Right forelimb (tissue), 1 donor: ENCODE measurements at regions not wholly inside any gene's neighbourhood (a gene's known extent, or its start where the extent isn't known, plus 50 kb on each side); places are given as distances from the start of the nearest gene placed in this dataset.

Experiments
- DNase-seq: peaks from one replicate; pipeline ENCODE4 v3.0.0-alpha.2; 2018

DNA sequence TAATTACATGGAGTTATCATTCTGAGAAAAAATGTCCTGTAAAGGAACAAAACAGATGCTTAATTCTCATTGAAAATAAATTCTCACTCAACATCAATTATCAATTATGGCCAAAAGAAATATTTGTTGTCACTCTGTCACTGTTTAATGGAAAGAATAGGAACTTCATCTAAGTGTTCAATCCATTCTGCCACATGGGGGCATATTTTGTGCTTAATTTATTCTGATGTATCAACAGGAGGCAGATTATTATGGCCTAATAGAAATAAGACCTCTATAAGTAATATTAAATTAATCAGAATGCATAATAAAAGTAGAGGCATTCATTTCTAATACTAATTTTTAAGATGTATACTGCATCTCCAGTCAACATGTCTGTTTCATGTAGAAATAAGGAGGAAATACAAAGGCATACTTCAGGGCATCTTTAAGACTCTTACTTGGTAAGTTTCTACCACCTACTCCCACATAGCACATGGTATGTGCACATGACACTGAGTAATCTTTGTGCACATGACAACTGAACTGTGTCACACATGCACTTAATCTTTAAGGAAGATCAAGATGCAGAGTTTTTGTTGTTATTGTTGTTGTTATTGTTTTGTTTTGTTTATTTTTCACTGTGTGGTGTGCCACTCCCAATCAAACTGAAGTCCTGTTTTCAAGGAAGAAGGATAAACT lies 420.4 kb upstream of the SEMA3A start:
- DNase-seq, result no peak

GRCh38 chr7:84612981-84613681 lies 418.5 kb upstream of the SEMA3A start:
- DNase-seq, result no peak

GRCh38 chr7:84611391-84611790 lies 416.8 kb upstream of the SEMA3A start:
- no peak for DNase-seq

DNA sequence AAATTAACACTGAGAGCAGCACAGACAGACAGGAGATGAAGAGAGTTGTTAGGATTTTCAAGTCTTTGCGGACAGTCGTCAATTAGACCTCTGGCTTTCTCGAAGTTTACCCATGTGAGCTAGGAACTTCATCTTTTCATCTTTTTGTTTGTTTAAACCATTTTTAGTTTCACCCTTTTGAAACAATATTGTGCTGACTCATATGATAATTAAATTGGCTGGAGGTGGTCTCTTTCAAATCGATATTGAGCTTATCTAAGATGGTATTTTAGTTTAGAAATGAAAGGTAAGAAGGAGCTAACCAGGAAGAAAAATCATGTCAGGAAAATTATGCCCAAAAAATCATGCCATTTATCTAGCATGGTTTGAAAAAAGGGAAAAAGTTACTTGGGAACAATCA lies 415.8 kb upstream of the SEMA3A start:
- no peak for DNase-seq

DNA sequence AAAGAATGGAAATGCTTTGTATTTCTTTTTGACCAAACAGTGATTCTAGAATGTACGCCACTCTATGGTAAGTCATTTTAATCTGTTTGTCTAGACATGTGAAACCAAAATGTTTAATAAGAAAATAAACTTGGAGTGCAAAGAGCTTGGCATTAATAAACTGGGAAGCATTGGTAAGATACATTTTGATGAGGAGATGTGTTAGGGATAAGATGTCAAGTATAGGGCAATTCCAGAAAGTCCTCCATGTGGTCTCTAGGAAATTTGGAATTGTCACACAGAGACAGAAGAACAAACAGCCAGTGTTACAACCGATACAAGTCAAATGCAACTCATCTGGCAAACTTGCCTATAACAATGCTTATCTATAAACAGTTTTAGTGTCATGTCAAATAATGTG lies 410.7 kb upstream of the SEMA3A start:
- no peak for DNase-seq

GRCh38 chr7:84603545-84603944 lies 409.0 kb upstream of the SEMA3A start:
- no peak for DNase-seq

GRCh38 chr7:84595026-84595425 lies 400.4 kb upstream of the SEMA3A start:
- no peak for DNase-seq

GRCh38 chr7:84591897-84592296 lies 397.3 kb upstream of the SEMA3A start:
- DNase-seq, result no peak

- no peak for DNase-seq
Observed at GRCh38 chr7:84589012-84589411, 394.4 kb upstream of the SEMA3A start.

GRCh38 chr7:84583331-84583730 lies 388.7 kb upstream of the SEMA3A start:
- DNase-seq, result no peak

GRCh38 chr7:84582747-84583146 lies 388.2 kb upstream of the SEMA3A start:
- DNase-seq, result no peak

- DNase-seq, result no peak
Observed at GRCh38 chr7:84578825-84579224, 384.2 kb upstream of the SEMA3A start.

DNA sequence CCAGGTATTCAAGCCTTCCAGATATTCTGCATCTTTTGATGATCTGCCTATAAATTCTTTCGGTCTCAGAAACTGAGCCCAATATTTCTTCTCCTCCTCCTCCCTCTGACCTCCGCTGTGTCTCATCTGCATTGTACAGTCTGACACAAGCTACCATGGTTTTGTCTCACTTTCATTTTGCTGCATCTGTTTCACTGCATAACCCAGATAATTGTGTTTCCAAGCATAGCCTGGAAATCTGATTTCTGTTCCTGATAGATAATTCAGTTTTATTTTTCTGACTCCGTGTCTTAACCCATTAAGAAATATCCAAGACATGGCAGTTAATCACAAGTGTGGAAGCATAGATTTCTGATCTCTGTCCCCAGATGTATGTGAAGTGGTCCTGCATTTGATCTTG lies 374.2 kb upstream of the SEMA3A start:
- no peak for DNase-seq

- no peak for DNase-seq
Observed at GRCh38 chr7:84565345-84566074, 370.9 kb upstream of the SEMA3A start.

- no peak for DNase-seq
Observed at GRCh38 chr7:84553711-84554110, 359.1 kb upstream of the SEMA3A start.

- no peak for DNase-seq
Observed at GRCh38 chr7:84549409-84549808, 354.8 kb upstream of the SEMA3A start.

DNA sequence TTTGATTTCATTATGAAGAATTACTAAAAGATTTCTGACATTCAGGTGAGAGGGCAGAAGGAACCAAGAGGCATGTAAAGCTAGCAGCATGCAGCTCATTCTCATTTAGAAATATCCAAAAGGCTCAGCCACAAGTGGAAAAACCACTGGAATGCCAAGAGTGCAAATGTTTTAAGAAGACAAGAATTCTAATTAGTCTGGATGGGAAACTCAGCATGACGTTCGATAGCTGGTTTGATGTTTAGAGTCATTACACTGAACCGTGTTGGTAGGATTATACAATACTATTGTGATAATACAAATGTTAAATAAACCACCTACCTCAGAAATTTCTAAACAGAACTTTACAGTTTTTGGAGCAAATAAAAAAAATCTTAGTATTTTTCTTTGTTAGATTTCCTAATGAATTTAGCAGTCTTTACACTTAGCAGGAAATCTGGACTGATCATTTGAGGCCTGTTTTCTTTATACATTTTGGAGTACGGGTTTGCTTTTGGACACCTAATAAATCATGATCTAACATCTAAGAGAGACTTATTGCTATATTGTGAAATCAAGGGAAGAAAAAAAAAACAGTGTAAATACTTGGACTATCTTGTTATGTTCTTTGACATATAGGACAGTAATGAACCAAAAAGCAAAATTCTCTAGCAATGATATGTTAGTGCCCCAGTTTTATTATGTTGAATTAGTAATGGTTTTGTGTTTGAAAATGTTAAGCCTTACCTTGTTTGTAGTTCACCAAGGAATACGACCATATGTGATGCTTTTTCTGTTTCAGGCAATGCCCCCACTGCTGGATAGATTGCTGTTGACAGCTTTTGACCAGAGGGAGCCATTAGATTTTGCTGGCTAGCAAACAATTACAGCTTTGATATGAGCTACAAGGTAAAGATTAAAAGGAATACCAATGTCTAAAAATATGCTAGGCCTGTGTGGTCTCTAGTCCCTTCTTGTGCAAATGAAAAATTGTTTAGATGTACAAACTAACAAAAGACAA lies 354.1 kb upstream of the SEMA3A start:
- DNase-seq, result no peak

DNA sequence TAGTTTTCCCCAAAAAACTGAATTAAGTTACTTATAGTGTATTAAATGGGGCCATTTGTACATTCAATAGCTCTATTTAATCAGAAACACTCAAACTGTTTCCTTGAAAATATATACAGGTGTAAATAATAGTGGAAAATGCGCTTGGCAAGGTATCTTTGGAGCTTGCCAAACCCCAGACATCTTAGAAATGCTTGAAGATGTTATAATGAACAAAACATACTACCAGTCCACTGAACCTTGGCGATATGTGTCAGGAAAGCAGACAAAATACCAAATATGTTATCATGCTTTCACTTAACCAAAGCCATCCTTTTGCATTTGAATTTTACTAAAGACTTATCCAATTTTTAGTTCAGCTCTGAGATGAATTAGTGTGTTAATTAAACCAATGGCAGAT lies 352.7 kb upstream of the SEMA3A start:
- no peak for DNase-seq

- DNase-seq, result no peak
Observed at GRCh38 chr7:84546403-84546802, 351.8 kb upstream of the SEMA3A start.

GRCh38 chr7:84538268-84538667 lies 343.7 kb upstream of the SEMA3A start:
- DNase-seq, result no peak

- no peak for DNase-seq
Observed at GRCh38 chr7:84536271-84536870, 341.8 kb upstream of the SEMA3A start.

DNA sequence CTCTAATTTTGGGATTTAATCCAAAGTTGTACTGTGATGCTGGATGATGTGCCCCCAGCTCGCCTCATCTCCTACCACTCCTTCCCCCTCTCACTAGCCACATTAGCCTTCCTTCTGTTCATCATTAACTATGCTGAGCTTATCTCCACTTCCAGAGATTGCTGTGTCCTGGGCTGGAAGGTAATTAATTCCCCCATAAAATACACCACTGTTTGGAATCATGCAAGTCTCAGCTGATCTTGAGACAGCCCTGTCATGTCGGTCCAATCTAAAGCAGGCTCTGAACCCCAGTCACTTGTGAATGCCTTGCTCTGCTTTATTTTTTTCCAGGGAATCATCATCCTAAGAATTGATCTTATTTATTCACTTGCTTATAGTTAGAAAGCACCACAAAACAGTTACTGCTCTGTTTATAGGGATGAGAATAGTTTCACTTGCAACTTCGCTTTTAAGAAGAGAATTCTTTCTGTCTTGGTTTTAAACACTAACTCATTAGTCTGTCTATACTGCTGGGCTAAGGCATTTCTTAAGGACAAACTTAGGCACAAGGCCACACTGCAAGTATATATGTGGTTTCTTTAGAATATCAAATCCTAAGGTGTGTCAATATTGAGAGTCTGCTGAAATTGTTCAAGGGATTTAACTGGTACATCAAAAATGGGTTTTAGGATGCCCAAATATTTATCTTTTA lies 341.1 kb upstream of the SEMA3A start:
- DNase-seq, result no peak
